Right kidney (tissue), 1 donor: ENCODE measurements at regions not wholly inside any gene's neighbourhood (a gene's known extent, or its start where the extent isn't known, plus 50 kb on each side); places are given as distances from the start of the nearest gene placed in this dataset.

Experiments used
- DNase-seq: peaks from one replicate; pipeline ENCODE4 v3.0.0-alpha.2; 2016

GRCh38 chr1:234665975-234666605 lies 56.1 kb upstream of the IRF2BP2 start:
- DNase-seq: no peak

DNA sequence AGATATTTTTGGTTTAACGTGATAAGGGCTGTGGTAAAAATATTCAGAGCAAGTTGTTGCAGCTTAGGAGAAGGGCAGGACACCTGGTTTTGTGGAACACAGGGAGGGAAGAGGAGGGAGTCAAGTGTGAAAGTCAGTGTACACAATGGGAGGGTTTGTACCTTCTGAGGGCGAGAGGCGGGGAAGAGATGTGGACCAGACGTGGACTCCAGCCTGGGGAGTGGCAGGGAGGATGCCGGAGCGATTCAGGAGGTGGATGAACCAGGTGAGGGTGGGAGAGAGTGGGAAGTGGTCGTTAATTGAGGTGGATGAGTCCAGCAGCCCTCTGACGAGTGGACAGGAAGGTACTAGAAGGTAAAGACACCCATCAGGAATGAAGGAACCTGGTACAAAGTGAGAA lies 52.2 kb upstream of the IRF2BP2 start:
- DNase-seq: no peak

DNA sequence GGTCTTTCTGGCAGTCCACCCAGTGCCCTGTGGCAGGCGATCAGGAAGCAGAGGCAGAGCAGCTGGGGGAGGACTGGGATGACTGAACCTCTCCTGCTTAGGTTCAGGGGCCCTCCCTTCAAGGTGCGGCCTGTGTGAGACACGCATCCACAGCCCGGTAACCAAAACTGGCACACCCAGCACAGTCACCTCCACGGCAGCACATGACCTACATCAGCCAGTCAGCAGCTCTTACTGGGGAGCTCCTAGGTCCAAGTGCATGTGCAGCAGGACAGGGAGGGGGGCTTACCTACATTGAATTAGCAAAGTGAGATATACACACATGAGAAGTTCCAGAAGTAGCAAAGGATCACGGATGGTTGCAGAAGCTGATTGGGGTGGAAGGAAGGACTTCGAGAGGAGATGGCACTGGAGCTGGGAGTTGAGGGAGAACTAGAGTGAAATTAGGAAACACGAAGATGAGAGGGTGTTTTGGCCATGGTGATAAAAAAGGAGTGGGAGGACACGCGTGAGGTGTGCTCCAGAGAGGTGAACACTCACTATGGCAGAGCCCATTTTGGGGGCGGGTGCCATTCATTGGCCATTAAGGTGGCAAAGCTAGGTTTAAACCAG lies 51.4 kb upstream of the IRF2BP2 start:
- DNase-seq: no peak

DNA sequence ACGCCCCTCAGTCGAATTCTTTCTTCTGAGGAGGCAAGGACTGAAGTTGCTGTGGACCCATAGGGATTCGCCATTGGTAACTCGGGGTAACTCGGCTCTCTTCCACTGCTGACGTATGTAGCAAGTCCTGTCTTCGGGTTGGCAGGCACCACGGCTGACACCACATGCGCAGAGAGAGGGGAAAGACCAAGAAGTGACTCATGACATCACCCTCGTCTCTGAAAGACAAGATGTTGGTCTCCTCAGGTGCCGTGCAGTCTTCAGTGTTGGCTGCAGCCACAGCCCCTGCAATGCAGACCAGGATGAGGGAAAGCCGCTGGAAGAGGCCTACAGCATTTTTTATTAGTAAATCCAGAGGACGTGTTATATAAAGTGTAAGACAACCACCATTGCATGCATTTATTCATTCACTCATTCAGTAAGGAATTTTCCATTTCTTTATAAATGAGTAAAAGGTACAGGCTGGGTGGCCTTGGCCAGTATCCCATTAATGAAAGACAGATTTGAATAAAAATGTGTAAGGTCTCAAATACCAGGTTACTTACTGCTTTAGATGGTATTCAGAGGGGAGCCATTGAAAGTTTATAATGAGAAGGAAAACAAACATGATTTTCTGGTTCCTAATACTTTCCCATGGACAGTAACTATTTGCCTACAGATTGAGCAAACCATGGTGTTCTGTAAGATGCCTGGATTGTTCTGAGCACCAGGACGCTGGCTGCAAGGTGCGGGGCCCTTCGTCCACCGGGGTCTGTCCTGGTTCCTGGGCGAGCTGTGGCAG lies 50.7 kb upstream of the IRF2BP2 start:
- DNase-seq: no peak
